Middle frontal gyrus (tissue), 1 donor: ENCODE measurements at regions not wholly inside any gene's neighbourhood (a gene's known extent, or its start where the extent isn't known, plus 50 kb on each side); places are given as distances from the start of the nearest gene placed in this dataset.

Experiments used
- DNase-seq: peaks from one replicate; pipeline ENCODE4 v3.0.0-alpha.2; 2015; ENCODE audit warnings: low spot score; ENCODE audit errors: extremely low spot score

DNA sequence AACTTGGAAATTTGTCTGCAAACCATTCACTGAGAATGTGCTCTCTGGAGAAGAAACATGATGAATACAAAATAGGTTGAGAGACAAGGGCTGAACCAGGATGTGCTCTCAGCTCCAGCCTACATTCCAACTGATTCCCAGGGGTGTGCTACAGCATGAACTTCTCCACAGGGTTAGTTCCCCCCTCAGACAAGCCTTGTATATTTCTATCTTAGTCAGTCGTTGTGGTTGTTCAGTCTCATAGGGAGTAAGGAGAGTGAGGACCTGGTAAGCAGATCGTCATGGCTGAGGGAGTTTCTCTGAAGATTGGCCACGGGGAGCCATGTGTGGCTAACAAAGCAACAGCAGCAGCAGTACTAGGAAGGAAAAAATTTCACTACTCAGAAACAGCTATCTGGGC is 919.7 kb upstream of the CADM2 start:
- no peak for DNase-seq

DNA sequence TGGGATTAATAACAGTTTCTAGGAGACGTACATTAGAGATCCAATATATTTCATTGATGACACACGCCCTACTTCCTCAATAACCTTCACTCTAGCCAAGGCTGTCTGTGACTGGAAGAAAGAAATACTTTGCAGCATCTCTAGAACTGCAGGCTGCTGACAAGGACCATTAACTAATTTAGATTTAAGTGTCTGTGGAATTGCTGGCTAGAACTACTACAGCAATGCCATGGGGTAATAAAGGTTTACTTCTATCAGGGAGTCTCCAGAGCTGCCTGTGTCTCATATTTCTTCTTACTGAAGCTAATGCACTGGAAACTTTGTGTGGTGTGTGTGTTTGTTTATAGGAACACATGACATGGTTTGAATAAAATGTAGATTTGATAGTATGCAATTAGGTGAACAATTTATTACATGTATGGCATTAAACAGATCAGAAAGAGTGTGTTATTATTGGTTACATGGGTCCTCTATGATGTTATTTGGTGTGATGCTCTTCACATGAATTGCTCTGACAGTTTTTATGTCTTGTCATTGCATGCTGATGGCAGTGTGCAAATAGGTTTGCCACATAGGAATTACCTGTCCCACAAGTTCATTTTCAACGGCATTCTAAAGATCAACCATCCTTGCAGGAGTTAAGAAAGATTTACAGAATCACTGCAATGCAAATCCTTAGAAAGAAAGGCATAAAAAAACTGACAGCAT is 916.2 kb upstream of the CADM2 start:
- DNase-seq: no peak

DNA sequence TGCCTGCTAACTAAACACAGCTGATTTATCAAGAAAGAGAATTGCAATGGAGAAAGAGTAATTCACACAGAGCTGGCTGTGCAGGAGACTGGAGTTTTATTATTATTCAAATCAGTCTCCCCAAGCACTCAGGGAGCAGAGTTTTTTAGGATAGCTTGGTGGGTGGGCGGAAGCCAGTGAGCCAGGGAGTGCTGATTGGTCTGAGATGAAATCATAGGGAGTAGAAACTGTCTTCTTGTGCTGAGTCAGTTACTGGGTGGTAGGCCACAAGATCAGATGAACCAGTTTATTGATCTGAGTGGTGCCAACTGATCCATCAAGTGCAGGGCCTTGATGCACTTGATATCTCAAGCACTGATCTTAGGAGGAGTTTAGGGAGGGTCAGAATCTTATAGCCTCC is 891.9 kb upstream of the CADM2 start:
- no peak for DNase-seq

DNA sequence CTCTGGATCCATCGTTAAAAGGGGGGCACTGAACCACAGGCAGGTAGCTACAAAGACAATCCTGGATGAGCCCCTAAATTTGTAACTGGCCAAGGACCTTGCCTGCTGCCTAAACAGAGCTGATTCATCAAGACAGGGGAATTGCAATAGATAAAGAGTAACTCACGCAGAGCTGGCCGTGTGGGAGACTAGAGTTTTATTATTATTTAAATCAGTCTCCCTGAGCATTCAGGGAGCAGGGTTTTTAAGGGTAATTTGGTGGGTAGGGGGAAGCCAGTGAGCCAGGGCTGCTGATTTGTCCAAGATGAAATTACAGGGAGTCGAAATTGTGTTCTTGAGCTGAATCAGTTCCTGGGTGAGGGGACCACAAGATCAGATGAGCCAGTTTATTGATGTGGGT is 885.1 kb upstream of the CADM2 start:
- DNase-seq: no peak

DNA sequence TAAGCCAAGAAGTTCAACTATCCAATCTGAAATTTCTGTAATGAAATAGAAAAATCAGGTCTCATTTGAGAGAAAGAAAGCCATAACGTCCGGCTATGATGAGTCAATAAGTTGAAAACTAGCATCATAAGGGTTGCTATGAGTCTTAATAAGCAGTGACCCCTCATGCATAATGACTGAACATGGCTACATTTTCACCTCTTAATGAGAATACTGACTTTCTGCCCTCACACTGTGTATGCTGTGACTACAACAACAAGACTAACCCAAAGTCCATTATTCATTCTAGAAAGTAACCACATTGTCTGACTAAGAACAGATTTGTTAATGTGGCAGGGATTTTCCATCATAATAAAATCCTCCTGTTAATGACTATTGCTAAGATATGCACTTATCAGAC is 884.0 kb upstream of the CADM2 start:
- DNase-seq: no peak

DNA sequence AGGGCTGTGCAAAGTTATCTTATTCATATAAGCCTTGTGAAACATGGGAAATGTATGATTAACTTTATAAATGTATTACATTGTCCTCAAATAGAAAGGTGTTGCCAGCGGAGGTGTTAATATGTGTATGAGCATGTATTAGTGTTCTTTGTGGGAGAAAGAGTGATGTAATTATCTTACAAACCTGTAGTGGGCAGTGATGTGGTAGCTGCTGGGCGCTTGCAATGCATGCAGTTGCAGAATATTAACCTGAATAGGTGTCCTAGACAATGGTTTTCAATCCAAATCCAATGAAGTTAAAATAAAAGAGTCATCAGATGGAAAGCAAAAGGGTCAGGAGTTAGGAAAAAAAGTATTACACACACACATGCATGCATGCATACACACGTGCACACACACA is 881.3 kb upstream of the CADM2 start:
- DNase-seq: no peak

DNA sequence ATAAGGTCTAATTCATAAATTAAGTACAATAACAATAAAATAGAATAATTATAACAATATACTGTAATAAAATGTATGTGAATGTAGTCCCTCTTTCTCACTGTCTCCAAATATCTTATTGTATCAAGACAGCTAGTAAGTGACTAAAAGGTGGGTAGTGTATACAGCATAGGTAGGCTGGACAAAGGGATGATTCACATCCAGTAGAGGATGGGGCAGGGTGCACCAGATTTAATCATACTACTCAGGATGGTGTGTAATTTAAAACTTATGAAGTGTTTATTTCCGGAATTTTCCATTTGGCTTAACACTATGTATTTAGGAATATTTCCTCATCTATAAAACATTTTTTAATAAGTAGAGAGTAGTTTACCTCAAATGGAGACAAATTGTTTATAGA is 876.1 kb upstream of the CADM2 start:
- no peak for DNase-seq

DNA sequence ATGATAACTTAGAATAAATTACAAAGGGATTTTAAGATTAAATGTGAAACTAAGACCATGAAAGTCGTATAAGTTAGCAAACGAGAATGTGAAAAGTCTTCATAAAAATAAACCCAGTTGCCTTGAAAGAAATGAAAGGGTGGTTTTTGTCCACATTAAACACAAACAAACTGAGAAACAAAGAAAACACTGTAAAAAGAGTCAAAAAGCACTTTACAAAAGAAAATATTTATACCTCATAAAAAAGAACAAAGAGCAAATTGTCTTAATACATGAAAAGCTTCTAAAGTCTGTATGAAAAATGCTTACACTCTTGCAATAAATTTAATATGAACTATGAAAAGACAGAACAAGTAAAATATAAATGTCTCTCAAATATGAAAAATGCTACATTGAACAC is 865.9 kb upstream of the CADM2 start:
- DNase-seq: no peak

DNA sequence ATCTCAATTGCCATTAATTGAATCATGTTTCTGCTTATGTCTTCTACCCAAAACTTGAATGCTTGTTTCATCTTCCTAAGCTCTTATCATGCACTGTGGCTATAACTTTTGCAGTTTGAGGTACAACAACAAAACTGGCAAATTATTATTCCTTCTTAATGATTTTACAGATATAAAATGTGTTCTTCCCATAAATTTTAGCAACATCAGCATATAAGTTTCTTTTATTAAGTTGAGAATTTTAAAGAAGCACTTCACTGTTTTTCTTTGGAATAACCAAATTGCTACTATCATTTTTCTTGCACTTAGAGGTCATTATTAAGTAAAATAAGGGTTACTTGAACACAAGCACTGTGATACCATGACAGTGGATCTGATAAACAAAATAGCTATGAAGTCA is 862.6 kb upstream of the CADM2 start:
- DNase-seq: no peak

DNA sequence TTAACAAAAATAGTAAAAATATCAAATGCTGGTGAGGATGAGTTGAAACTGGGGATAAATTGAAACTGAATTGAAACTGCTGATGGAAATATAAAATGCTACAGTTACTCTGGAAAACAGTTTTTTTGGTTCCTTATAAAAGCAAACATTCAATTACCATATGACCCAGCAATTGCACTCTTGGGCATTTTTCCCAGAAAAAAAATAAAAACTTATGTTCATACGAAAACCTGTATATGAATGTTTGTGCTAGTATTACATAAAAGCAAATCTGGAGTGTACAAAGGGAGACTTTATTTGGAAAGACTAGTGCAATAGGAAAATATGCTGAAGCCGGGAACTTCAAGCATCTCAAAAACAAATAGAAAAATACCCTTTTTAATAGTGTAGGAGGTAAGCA is 857.9 kb upstream of the CADM2 start:
- no peak for DNase-seq

DNA sequence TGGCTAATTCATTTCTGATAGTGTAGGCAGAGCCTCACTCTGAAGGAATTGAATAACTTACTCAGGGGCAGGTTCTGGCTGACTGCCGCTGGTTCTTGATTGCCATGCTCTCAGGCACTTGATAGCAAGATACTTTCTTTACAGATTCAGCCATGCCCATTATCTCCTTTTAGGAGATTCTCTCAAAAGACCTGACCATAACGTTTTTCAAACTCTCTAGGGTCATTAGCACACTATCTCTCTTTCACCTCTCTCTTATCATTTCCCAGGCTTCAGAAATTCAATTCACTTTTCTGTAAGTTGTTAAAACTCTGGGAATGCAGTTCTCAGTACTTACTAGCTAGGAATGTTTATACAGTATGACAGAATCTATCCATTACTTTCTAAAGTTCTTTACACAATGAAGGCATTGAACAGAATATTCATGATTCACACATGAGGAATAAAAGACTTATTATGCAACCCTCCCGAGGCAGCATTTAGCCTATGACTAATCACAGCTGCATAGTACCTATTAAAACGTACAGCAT is 850.3 kb upstream of the CADM2 start:
- DNase-seq: peak; percentile 33

DNA sequence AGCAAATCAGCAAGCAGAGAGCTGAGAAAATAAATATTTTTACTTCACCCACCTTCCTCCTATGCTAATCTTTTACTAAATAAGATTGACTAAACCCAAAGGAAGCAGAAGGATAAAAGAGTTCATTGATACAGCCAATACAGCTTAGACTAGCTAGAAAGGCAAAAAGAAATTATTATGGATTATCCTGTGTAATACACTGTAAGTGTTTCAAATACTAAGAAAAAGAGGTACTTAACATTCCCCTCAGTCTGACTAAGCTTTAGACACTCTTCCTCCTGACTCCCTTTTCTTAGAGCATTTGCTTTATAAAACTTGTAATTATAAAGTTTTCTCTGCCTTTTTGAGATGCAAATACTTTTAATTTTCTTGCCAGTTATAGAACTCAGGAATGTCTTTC is 848.9 kb upstream of the CADM2 start:
- no peak for DNase-seq

DNA sequence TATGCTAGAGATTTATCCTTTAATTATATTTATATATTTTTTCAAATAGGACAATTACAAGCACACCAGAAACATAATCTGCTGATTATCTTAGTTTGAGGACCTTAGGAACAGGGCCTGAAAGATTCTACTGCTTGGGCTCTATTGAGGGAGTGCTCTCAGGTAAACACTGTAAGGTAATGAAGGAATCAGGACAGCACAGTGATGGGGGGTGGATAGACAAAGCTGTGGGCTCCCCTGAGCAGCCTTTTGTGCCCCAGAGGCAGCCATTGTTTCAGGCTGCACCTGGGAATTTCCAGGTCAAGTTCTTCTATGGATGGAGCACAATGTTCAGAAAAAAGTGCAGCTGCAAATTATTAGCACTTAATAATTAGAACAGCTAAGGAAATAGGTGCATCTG is 848.0 kb upstream of the CADM2 start:
- DNase-seq: no peak

DNA sequence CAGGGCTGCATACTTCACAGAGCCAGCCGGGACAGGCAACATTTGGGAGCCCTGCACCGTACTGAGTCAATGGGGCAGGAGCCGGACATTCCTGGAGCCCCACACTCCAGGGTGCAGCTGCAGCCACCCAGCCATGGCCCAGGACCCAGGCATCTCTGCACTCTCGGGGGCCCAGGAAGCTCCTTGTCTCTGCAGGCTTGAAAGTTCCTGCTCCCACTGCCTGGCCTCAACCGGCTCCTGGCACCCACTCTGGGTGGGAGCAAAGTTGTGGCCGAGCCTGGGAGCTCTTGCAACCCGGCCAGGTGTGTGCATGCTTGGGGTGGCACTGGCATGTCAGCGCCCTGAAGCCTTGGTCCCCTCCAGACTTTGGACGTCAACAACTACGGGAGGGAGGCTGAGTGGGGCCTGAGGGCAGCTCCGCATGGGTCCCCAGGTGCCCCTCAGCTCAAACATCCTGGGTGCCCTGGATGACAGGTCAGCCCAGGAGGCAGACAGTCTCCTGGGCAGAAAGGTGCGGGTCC is 833.5 kb upstream of the CADM2 start:
- DNase-seq: no peak

DNA sequence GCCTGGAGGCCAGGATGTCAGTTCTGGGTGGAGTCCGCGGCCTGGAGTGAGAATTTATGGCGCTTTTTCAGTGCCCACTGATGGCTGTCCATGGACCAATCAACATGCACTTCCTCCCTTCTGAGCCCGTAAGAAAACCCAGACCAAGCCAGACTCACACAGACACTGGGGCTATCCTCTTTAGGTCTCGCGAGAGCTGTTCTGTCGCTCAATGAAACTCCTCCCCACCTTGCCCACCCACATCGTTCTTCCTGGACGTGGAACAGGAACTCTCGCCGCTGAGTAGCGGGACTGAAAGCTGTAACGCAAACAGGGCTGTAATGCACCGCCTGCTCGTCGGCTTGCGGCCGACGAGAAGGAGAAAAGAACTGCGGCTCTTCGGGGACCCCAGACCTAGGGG is 833.0 kb upstream of the CADM2 start:
- DNase-seq: no peak

DNA sequence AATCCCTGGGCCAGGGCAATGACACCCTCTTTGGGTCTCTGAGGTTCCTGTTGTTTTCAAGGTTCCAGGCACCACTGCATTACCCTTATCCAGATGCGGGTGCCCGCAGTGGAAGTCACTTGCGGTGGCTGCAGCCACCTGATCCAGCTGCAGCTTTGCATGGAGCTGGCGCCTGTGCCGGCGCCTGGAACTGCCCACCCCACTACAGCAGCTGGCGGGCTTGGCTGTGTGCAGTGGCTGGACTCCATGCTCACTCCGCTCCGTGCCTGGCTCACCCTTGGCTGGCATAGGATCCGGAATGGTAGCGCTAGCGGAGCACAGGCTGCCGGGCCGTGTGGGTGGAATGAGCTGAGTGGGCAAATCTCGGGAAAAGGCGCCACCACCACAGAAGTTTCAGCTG is 832.6 kb upstream of the CADM2 start:
- no peak for DNase-seq

DNA sequence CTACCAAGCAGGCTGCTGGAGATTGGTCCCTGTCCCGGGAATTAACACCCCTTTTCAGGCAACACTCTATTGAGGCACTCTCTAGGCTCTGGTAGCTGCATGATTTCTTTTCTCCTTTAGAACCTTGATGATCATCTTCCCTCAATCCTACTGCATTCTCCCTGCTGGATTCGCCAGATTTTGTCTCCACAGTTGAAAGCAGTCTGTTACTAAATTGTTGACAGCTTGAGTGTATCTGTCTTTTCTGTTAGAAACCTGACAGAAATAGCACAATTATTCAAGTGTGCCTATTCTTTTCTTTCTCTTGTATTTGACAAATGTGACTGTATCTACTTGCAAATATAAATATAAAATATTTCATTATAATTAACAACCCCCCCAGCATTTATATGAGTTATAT is 830.8 kb upstream of the CADM2 start:
- no peak for DNase-seq

DNA sequence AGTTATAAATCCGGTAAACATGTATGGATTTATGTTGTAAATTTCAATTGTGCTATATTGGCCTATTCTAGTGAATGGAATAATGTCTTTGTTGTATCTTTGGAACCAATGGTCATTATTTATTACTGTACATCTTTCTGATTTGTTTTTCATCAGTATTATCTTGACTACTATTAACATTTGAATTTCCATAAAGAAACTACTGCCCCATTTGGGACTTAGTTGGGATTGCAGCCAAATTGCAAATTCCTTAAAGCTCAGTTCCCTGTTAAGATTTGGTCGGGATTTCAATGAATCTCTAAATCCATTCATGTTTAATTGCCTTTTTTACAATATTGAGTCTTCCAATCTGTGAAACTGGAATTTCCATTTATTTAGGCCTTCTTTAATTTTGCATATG is 822.4 kb upstream of the CADM2 start:
- DNase-seq: no peak

DNA sequence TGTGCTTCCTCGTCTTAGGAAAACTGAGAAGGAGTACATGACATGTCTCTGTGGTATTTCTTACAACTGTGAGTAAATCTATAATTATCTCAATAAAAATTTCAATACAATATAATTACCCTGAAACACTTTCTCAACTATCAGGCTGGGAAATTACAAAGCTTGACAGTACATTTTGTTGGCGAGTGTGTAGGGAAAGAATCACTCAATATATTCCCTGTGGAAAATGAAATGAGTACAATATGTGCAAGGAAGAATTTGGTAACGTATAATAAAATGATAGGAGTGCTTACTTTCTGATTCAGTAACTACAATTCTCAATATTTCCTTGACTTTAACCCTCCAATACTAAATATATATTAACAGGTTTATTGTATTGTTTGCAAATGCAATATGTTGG is 818.2 kb upstream of the CADM2 start:
- DNase-seq: no peak

DNA sequence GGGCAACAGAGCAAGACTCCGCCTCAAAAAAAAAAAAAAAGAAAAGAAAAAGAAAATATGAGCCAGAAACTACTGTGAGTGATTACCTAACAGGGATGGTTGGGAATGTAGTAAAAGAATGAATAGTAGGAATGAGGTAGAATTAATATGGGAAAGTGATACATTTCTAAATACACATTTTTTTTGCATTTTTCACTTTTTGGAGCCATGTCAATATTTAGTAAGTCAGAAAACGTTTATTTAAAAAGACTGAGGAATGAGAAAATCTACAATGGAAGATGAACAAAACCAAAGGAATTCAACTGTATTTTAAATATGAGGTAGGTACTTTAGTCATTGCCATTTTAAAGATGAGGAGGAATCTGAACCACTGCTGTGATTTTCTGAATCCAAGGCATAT is 817.2 kb upstream of the CADM2 start:
- no peak for DNase-seq

DNA sequence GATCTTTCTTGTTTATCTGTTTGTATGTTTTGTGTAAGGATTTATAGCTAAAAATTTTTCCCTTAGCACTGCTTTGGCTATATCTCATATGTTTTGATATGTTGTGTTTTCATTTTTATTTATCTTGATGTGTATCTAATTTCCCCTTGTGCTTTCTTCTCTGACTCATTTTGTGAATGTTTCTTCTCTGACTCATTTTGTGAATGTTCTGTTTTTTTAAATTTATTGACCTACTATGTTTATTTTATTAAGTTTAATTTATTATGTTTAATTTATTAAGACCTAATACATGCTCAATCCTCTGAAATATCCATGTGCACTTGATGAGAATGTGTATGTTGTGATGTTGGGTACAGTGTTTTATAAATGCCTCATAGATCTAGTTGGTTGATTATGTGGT is 793.5 kb upstream of the CADM2 start:
- DNase-seq: no peak

DNA sequence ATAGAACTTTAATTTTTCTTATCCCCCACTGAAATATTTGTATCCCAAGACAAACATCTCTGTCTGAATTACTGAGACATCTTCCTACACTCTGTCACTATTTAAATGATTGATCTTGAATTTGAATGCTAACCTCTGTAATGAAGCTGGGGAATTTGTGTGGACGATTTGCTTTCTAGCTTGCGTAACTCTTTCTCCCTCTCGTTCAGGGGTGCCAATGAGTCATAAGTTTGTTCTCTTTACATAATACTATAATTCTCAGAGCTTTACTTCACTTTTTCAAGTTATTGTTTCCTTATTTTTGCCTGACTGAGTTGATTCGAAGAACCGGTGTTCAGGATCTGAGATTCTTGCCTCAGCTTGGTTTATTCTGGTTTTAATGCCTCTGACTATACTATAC is 783.3 kb upstream of the CADM2 start:
- DNase-seq: no peak

DNA sequence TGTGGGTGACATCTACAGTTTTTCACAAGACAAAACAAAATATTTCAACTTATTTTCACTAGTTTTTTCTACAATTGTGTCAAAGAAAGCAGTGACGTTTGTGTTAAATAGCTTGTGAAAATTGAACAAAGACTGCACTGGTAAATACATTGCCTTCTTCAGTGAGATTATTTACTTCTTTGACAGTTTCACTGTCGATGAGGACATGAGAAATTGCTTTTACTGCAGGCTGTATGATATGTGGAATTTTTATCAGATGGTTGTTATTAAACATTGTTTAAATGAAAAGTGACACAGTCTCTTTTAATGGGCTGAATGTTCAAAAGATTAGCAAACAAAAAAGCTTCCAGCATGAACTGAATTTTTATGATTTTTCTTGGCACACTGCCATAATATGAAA is 773.9 kb upstream of the CADM2 start:
- DNase-seq: no peak

DNA sequence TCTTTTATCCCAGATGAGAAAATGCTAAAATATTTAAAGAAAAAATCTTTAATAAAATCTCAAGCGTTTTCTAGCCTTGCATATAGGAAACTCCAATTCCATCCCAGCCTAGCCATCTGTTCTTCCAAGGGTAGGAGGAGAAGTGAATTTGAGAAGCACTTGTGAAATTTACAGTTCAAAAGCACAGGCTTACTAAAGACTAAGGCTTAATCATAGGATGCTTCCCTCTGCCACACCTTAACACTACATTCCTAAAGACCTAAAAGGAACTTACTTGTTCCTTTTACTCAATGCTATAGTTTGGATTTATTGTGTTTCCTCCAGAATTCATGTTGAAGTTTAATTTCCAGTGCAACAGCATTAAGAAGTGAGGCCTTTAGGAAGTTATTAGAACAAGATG is 764.8 kb upstream of the CADM2 start:
- DNase-seq: no peak
